Frontal cortex (tissue), 3 donors: ENCODE measurements at regions not wholly inside any gene's neighbourhood (a gene's known extent, or its start where the extent isn't known, plus 50 kb on each side); places are given as distances from the start of the nearest gene placed in this dataset.

Experiments used
- DNase-seq, 2 donors: peaks; one replicate each; pipeline ENCODE4 v3.0.0; 2012; ENCODE audit warnings: low spot score in 2 of 2
- FAIRE-seq: peaks from 2 replicates; lab custom pipeline; 2012; peaks lifted over from hg19 to GRCh38; lab: Jason Lieb, UNC
- donor health status: control.
- donor health status: control.
- donor health status: control.

DNA sequence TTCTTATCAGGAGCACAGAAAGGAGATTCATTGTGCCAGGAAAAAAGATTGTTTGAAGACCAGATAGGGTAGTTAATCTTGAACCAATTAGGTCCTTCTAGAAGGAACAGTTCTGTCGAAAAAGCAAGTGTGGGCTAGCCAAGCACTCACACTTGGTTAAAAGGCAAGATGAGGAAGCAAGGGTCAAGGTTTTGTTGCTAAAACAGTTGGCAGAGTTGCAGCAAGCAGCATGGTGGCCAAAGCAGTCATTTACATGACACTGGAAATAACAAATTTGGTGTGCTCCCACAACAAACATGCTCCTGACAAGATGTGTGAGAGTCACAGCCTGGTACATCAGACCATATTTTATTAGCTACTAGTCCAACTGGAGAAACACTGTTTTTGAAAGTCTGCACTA, 228.0 kb upstream of the CFAP20DC start:
- no peak for DNase-seq
- FAIRE-seq: no peak

DNA sequence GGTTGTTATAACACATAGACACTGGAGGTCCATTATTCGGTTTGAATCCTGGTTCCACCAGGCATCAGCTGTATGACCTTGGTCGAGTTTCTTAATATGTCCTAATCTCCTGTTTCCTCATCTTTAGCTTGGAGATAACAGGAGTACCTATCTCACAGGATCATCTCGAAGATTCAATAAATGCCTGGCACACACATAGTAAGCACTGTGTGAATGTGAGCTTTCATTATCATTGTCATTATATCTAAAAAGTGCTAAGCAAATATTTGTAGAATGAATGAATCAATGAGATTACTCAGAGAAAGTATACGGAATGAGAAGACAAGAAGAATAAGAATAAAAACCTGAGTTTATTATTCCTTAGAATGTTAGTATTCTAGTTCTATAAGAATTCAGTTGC, 227.4 kb upstream of the CFAP20DC start:
- DNase-seq (no peak), FAIRE-seq (no peak)

DNA sequence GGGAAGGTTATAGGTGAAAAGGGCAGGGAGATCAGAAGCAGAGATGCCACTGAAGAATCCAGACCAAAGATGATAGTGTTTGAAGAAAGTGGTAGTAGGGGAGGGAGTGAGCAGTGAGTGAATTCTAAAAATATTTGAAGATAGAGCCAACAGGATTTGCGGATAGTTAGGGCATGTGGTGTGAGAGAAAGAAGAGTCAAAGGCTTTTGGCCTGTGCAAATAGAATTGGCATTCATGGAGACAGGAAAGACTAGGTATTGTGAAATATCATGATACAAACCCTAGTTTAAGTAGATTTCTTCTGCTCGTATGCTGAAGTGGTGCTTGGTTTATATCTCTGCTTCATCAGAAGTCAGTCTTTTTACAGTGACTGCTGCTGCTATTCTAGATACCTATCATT, 224.2 kb upstream of the CFAP20DC start:
- DNase-seq (no peak), FAIRE-seq (no peak)

DNA sequence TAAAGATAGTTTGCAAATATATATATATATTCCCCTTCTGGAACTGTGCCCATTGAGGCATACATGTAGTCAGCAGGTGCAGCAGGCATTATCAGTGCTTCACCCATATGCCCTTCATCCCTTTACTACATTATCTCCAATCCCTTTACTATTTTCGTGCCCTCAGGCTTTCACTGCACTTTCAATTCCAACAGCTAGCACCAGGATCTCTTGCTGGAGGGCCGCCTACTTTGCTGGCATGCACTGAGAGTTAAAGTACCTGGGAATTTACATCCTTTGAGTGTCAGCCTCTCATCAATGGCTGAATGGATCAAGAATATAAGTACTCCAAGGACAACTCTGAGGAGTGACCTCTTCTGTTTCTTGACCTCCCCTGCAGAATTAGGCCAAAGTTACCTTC, 222.1 kb upstream of the CFAP20DC start:
- FAIRE-seq (no peak), DNase-seq (no peak)

DNA sequence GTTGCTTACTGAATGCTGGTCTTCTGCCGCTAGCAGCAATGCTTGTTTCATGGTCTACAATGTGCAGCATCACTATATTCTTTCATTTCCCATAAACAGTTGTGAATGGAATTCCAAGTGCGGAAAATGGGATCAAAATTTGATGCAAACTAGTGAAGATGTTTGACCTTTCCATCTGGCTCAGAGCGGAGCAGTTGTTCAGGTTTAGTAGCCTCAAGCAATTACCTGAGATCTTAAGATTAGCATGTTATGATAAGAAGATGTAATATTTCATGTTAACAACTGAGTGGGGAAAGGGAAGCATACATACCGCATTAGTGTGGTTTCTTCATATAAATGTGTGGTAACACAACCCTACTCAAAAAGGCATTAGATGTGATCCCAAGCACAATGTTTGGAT, 221.1 kb upstream of the CFAP20DC start:
- DNase-seq (no peak), FAIRE-seq (no peak)

DNA sequence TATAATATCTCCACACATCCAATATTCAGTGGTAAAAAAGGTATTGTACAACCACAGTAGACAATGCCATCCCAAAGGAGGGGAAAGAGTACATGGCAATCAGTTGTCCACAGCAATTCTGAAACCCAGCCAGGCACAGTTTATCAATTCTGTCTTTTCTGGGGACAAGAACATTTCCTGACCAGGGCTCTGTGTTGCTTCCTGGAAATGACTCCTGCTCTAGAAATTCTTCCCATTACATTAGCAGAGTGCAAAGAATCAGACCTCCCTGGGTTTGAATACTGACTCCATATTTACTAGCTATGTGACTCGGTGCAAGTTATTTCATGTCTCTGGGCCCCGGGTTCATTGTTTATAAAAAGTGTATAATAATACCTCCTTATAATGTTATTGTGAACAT, 220.4 kb upstream of the CFAP20DC start:
- no peak for DNase-seq

DNA sequence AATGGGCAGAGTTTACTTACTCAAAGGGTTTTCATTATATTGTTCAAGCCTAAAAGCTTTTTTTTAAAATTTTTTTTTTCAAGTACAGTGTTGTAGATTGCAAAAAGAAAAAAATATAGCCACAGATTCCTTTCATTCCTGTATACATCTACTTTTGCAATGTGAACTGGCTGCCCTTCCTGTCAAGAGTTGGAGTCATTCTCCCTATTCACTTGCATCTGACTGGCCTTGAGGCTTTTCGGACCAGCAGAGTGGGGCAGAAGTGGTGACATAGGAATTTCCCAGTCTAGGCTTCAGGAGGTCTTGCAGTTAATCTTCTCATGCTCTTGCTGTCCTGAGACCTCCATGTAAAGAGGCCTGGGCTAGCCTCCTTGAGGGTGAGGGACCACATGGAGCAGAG, 218.3 kb upstream of the CFAP20DC start:
- DNase-seq (no peak), FAIRE-seq (no peak)

More for the DNA sequence above, 220.4 kb upstream of the CFAP20DC start:
- FAIRE-seq: no peak

DNA sequence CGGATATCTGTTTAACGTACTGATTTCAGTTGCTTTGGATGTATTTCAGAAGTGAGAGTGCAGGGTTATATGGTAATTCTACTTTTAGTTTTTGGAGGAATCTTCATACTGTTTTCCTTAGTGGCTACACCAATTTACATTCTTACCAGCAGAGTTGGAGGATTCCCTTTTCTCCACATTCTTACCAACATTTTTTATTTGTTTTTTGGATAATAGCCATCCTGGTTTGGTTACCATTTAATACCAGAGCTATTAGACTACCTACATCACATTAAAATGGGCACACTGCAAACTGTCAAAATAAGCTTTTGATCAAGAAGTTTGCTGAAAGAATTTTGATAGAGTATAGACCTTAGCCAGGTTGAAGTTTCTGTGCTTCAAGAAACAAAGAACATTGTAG, 217.2 kb upstream of the CFAP20DC start:
- DNase-seq (no peak), FAIRE-seq (no peak)

DNA sequence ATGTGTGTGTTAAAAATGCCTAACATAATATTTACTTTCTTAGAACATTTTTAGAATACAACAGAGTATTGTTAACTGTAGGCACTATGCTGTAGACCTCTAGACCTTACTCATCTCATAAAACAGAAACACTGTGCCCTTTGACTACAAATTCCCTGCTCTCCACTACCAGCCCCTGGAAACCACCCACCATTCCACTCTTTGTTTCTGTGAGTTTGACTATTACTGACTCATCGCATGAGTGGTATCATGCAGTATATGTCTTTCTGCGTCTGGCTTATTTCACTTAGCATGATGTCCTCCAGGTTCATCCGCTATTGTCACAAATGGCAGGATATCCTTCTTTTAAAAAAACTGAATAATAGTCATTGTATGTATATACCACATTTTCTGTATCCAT, 216.7 kb upstream of the CFAP20DC start:
- no peak for FAIRE-seq
- DNase-seq: no peak

DNA sequence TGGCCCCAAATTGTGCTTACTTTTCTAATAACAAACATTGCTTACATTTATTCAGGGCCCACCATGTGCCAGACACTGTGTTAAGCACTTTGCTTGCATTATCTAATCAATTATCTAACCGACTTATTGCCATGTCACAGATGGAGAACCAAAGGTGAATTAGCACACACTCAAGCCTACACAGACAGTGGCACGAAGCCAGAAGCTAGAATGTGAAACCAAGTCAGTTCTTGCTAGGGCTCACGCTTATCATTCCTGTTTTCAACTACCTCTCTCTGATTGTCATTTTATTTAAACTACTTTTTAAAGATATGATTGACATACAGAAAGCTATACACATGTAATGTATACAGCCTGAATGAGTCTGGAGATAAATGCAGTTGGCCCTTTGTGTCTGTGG, 215.7 kb upstream of the CFAP20DC start:
- FAIRE-seq (no peak), DNase-seq (no peak)

DNA sequence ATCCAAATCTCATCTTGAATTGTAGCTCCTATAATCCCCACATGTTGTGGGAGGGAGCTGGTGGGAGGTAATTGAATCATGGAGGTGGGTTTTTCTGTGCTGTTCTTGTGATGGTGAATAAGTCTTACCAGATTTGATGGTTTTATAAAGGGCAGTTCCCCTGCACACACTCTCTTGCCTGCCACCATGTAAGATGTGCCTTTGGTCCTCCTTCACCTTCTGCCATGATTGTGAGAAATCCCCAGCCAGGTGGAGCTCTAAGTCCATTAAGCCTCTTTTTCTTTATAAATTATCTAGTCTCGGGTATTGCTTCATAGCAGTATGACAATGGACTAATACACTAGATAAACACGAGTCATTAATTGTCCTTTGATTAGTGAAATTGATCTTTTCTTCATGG, 214.5 kb upstream of the CFAP20DC start:
- DNase-seq (no peak), FAIRE-seq (no peak)

DNA sequence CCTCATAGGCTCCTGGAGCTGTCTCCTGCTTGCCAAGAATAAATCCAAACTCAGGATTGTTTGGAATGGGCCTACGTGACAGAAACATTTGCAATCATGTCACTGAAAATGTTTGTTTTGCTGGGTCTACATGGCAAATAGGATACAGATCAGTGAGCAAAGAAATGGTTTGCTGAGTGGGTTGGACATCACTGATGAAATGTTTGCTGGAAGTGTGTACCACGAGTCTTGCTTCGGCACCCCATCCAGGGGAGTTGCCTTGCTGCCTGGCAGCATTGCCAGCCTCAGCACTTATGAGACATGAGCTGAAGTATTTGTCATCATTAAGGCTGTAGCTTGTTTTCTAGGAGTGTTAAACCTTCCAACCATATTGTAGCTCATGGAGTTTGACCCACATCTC, 213.3 kb upstream of the CFAP20DC start:
- no peak for FAIRE-seq
- no peak for DNase-seq

DNA sequence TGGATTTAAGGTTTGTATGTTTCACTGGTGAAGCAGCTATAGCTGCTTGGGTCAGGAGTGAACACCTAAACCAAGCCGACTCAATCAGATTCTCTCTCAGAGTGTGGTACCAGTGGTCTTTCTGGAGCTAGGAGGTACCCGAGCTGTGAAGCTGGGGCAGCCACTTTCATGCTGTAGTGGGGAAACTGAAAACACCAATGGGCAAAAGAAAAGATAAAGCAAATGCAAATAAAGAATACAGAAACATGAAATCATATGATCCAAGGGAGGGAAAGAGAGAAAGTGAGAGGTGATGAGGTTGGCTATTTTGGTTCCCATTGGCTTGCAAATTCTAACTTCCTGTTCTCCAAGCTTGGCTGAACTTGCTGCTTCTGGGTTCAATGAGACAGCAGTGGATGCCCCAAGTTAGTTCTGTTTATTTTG, 212.3 kb upstream of the CFAP20DC start:
- DNase-seq (no peak), FAIRE-seq (no peak)

DNA sequence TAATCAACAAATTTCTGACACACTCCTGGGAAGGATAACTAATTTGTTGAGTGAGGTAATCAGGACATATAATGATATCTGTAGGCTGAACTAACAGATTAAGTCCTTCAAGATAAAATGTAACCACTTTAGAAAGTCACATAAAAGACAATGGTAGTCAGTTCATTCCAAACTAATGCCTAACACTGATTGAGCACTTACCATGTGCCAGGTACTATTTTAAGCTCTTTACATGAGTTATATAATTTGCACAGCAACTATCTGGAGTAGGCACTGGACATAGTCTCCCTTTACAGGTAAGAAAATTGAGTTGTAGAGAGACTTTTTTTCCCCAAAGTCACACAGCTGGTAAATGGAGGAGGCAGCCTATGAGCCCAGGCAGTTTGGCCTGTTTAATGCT, 211.2 kb upstream of the CFAP20DC start:
- FAIRE-seq: no peak
- DNase-seq: no peak

DNA sequence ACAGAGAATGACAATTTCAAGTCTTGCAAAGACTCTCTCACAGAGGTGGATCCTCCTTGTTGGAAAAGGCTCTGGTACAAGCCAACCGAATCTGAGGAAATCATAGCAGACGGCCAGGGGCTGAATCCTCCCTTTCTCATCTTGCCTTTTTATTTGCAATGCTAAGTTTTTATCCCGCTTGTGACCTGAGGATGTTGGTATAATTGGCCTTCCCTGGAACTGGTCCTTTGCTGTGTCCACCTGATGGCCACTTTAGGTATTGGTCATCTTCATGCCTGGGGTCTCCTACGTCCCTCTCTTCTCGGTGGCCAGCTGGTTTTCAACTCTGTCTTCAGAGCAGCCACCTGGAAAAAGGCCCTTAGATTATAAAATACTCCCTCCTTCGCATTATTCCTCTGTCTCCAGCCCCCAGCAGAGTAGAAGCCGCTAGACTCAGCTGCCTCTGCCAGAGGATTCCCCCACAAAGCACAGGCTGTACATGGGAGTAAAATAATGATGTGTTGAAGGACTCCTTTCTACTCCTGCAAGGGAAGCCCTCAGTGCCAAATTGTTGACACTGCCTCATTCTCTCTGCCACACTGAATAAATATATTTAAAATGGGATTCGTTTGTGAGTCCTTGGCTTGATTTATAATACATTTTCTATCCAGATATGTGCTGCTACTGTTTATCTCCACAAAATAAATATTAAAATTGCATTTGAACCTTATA, 208.9 kb upstream of the CFAP20DC start:
- FAIRE-seq: no peak
- DNase-seq: no peak

DNA sequence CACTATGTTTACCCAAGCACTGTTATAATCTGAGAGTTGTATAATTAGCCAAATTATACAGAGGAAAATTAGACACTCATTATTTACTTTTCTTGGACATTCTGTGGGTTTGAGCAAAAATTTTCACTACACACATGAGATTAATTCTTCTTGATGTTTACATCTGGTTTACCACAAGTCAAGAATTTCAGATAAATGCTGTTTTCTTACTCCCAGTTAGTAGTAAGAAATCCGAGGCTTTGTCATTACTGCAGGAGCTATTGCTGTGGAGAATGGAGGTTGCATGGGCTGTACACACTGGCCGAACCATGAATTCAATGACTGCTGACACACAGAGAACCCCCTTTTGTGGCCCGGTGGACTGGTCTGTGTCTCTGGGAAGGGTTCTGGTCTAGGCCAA, 207.7 kb upstream of the CFAP20DC start:
- no peak for DNase-seq

DNA sequence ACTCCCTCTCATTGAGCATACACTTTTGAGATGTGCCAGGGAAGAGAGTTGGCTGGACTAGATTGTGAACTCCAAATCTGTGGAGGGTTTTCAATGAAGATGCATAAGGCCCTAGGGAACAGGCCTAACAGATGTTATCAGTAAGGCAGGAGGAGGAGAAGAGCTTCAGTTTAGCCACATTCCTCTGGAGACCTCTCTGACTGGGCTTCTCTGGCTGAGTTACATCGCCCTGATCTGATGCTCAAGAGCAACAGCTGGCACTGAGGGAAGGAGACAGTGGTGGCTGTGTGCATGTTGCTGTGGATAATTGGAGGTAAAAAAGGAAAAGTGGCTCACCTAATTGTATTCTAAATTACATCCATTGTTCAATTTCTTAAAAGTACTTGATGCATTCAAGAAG, 206.4 kb upstream of the CFAP20DC start:
- FAIRE-seq: no peak

More for the DNA sequence above, 207.7 kb upstream of the CFAP20DC start:
- no peak for FAIRE-seq

DNA sequence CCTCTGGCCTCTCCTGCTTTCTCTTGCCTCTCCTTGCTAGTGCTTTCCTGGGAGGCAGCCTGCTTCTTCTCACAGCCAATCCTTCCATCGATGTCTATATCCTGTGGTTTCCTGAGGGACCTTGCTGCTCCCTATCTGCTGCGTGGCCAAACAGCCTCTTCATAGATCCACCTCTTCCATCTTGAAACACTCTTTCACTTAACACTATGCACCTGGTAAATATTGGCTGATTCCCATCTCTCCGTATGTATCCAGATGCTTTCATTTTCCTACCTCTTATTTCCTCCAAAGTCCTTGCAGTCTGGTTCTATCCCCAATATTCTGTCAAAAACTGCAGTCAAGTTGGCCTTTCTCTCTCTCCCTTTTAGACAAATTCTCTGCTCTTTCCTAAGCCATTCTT, 205.2 kb upstream of the CFAP20DC start:
- FAIRE-seq (no peak), DNase-seq (no peak)

More for the DNA sequence above, 206.4 kb upstream of the CFAP20DC start:
- no peak for DNase-seq

DNA sequence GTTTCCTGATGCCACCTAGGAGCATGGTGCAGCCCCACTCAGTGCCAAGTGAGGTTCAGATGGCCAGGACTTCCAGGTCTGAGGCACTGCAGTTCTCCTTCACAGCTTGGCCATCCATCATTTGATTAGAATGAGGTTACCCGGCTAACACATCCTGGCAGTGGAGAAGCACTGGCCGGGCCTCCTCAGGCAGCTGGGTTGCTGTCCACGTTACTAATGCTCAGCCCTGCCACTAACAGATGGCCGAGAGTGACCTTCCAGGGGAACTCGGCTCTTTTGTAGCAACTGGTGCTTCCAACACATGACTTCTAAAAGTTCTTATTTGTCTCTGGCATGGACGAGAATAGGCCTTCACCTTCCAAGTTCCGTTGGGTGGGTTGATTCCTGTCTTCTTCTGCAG, 204.6 kb upstream of the CFAP20DC start:
- DNase-seq: no peak
- FAIRE-seq: no peak

DNA sequence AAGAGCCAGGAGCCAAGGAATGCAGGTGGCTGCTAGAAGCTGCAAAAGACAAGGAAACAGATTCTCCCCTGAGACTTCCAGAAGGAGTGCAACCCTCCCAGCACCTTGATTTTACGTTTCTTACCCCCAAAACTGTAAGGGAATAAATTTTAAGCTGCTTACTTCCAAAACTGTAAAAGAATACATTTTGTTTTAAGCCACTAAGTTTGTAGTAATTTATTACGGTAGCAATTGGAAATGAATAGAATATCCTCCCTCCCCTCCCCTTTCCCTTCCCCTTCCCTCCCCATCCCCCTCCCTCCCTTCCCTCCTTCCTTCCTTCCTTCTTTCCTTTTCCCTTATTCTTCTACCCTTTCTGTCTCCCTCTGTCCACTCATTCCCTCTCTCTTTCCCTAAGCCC, 203.7 kb upstream of the CFAP20DC start:
- DNase-seq (no peak), FAIRE-seq (no peak)

DNA sequence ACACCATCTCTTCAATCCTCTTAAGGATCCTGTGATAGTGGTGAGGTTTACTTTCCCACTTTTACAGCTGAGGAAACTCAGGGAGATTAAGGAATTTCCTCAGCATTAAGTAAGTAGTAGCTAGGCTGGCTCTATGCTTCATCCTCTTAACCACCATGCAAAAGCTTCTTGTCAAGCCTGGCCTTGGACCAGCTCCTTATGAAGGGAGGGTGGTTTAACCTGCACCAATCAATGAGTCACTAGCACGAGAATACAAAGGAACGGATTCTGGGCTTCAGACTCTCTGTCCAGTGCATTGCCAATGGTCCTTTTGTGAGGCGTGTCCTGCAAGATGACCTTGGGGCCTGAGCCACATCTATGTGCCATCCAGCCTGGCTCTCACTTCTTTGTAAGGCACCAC, 202.0 kb upstream of the CFAP20DC start:
- FAIRE-seq (no peak), DNase-seq (no peak)

DNA sequence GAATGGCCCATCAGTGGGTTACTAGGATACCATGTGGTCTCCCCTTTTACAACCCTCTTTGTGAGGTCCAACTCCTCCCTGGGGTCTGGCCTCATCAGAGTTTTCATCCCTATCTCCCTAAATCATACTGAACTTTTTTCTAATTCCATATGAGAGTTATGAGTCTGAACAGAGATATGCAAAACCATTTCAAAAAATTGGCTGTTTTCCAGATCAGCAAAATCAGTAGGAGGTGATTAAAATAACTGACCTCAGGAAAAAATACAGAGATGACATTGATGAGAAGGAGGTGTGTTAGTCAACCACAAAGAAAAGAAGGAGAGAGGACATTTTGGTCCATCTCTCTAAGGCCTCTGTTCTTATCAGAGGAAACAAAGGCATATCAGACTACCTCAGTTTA, 200.8 kb upstream of the CFAP20DC start:
- FAIRE-seq (no peak), DNase-seq (no peak)
